AG20443 (cell line): ENCODE measurements at regions not wholly inside any gene's neighbourhood (a gene's known extent, or its start where the extent isn't known, plus 50 kb on each side); places are given as distances from the start of the nearest gene placed in this dataset.

Source experiments
- DNase-seq: peaks from one replicate; pipeline ENCODE4 v3.0.0; 2012; ENCODE audit warnings: low spot score, mixed read lengths

GRCh38 chr12:67910360-67911274, 78.6 kb upstream of the IFNG-AS1 start:
- peak; percentile 73 for DNase-seq

- no peak for DNase-seq
Observed at GRCh38 chr12:67911275-67911600, 78.0 kb upstream of the IFNG-AS1 start.

- DNase-seq = no peak
Observed at GRCh38 chr12:67911789-67912188, 77.5 kb upstream of the IFNG-AS1 start.

- no peak for DNase-seq
Observed at GRCh38 chr12:67915335-67915851, 73.9 kb upstream of the IFNG-AS1 start.

GRCh38 chr12:67916266-67916970, 72.8 kb upstream of the IFNG-AS1 start:
- no peak for DNase-seq

GRCh38 chr12:67917811-67918210, 71.4 kb upstream of the IFNG-AS1 start:
- DNase-seq = no peak

- no peak for DNase-seq
Observed at GRCh38 chr12:67918441-67918840, 70.8 kb upstream of the IFNG-AS1 start.

- DNase-seq = peak; percentile 46
Observed at GRCh38 chr12:67919406-67919805, 69.8 kb upstream of the IFNG-AS1 start.

GRCh38 chr12:67920413-67920812, 68.8 kb upstream of the IFNG-AS1 start:
- no peak for DNase-seq

GRCh38 chr12:67921286-67921685, 68.0 kb upstream of the IFNG-AS1 start:
- DNase-seq = no peak

- no peak for DNase-seq
Observed at GRCh38 chr12:67922245-67922644, 67.0 kb upstream of the IFNG-AS1 start.

GRCh38 chr12:67925077-67925476, 64.2 kb upstream of the IFNG-AS1 start:
- DNase-seq = no peak

- DNase-seq = no peak
Observed at GRCh38 chr12:67925552-67925951, 63.7 kb upstream of the IFNG-AS1 start.

GRCh38 chr12:67926063-67926462, 63.2 kb upstream of the IFNG-AS1 start:
- DNase-seq = no peak

- no peak for DNase-seq
Observed at GRCh38 chr12:67927324-67927723, 61.9 kb upstream of the IFNG-AS1 start.

GRCh38 chr12:67927815-67928214, 61.4 kb upstream of the IFNG-AS1 start:
- no peak for DNase-seq

GRCh38 chr12:67928621-67929383, 60.4 kb upstream of the IFNG-AS1 start:
- no peak for DNase-seq

- DNase-seq = no peak
Observed at GRCh38 chr12:67929384-67929772, 59.9 kb upstream of the IFNG-AS1 start.

- no peak for DNase-seq
Observed at GRCh38 chr12:67937822-67938221, 51.4 kb upstream of the IFNG-AS1 start.
